HG03378 (cell line): ENCODE measurements at regions not wholly inside any gene's neighbourhood (a gene's known extent, or its start where the extent isn't known, plus 50 kb on each side); places are given as distances from the start of the nearest gene placed in this dataset.
A peak's percentile ranks its signal among the peaks of the same experiment; 100 is the strongest.
"Not testable (repeated sequence)": the region's sequence is repeated elsewhere in the genome, so short reads cannot be mapped to it uniquely, and the experiment has no call there.

Experiments
- ATAC-seq: cut with Tn5 transposase; IDR thresholded peaks from one replicate; pipeline ENCODE4 v1.9.1; 2021; ENCODE audit warnings: mild to moderate bottlenecking, moderate library complexity; ENCODE audit not compliant: unreplicated experiment

DNA sequence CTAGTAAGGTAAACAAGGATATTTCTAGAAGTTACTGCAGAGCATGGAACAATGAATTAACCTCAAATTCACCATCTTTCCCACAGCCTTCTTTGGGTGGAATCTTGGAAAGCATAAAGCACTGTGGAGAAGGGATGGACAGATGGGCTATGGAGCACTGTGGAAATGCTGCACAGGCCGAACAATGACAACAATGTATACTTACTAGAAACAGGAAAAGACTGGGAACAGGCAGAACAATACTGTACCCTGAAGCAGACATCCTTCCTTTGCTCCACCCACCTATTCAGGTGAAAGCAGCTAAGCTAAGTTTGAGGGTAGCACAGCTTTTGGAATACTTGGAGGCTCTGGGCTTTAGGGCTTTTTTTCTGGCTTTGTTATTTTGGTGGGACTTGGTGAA is 250.6 kb upstream of the KLF8 start:
- no peak for ATAC-seq

- no peak for ATAC-seq
Measured at GRCh38 chrX:55996649-55997048, 235.5 kb upstream of the KLF8 start.

DNA sequence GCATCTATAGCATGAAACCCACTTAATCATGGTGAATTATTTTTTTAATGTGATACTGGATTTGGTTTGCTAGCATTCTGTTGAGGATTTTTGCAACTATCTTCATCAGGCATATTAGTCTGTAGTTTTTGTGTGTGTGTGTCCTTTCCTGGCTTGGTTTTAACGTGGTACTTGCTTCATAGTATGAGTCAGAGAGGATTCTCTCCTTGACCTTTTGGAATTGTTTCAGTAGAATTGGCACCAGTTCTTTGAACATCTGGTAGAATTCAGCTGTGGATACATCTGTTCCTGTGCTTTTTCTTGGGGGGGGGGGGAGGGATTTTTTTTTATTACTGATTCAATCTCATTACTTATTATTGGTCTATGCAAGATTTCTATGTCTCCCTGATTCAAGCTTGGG is 232.0 kb upstream of the KLF8 start:
- ATAC-seq, result no peak

GRCh38 chrX:56000729-56001128 is 231.4 kb upstream of the KLF8 start:
- no peak for ATAC-seq

- ATAC-seq, result no peak
Measured at GRCh38 chrX:56025872-56026571, 206.1 kb upstream of the KLF8 start.

- ATAC-seq, result no peak
Measured at GRCh38 chrX:56026815-56027214, 205.3 kb upstream of the KLF8 start.

GRCh38 chrX:56029188-56029587 is 203.0 kb upstream of the KLF8 start:
- no peak for ATAC-seq

GRCh38 chrX:56029691-56030090 is 202.5 kb upstream of the KLF8 start:
- ATAC-seq, result no peak

DNA sequence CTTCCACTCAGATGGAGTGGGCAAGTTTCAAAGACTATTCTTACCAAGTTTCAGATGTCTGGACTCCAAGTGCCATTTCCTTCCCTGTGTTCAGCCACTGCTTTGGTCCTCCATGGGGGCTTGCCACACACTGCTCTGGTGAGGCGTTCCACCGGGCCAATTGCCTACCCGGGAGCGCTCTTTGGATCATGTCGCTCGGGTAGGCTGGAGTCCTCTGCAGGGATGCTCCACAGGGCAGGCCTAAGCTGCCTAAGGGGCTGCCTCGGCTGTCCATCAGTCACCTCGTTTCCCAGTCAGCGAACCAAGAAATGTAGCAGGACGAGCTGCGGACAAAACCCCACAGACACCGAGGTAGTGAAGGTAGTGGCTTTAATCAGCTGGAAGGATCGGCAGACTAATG is 200.7 kb upstream of the KLF8 start:
- no peak for ATAC-seq

- no peak for ATAC-seq
Measured at GRCh38 chrX:56033495-56034180, 198.5 kb upstream of the KLF8 start.

DNA sequence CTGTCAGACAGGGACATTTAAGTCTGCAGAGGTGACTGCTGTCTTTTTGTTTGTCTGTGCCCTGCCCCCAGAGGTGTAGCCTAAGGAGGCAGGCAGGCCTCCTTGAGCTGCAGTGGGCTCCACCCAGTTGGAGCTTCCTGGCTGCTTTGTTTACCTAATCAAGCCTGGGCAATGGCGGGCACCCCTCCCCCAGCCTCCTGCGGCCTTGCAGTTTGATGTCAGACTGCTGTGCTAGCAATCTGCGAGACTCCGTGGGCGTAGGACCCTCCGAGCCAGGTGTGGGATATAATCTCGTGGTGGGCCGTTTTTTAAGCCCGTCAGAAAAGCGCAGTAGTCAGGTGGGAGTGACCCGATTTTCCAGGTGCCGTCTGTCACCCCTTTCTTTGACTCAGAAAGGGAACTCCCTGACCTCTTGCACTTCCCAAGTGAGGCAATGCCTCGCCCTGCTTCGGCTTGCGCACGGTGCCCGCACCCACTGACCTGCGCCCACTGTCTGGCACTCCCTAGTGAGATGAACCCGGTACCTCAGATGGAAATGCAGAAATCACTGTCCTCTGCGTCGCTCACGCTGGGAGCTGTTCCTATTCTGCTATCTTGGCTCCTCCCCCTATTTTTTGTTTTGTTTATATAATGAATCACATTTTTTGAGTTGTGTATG is 179.4 kb upstream of the KLF8 start:
- ATAC-seq, result not testable (repeated sequence)

- no peak for ATAC-seq
Measured at GRCh38 chrX:56057325-56057724, 174.8 kb upstream of the KLF8 start.

DNA sequence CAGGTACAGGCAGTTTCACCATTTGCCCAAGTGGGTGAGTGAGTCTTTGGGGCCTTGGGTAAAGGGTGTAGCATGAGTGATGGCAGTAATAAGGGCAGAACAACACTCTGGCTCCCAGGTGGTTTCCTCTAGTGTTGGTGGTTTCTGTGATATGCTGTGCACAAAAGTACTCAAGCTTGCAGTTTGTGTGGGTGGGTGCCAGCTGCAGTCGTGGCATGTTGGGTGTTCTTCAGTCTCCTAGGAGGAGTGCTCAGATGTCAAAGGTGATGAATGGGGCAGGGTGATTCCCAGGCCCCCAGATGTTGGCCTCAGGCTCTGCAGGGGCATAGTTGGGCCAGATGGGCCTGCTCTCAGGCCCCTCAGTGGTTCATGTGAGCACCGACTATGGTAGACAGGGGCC is 166.1 kb upstream of the KLF8 start:
- ATAC-seq, result peak; percentile 74

- ATAC-seq, result peak; percentile 29
Measured at GRCh38 chrX:56068274-56068758, 163.8 kb upstream of the KLF8 start.

- ATAC-seq, result no peak
Measured at GRCh38 chrX:56069299-56069931, 162.7 kb upstream of the KLF8 start.

DNA sequence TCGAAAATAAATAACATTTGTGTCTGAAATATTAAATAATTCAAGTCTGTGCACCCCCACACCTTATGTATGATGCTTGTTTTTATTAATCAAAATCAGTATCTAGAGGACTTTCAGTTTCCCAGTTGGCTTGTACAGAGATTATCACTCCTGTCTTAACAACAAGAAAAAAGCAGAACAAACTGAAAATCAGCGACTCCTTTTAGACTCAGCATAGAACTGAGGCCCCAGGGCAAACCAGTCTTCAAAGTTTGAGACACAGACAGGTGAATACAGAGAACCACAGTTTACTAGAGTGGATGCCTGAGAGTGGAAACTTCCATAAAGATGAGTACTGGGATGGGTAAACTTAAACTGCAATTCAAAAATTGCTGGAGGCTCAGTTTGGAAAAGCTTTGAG is 142.8 kb upstream of the KLF8 start:
- ATAC-seq, result no peak

GRCh38 chrX:56099271-56099670 is 132.9 kb upstream of the KLF8 start:
- ATAC-seq, result no peak

DNA sequence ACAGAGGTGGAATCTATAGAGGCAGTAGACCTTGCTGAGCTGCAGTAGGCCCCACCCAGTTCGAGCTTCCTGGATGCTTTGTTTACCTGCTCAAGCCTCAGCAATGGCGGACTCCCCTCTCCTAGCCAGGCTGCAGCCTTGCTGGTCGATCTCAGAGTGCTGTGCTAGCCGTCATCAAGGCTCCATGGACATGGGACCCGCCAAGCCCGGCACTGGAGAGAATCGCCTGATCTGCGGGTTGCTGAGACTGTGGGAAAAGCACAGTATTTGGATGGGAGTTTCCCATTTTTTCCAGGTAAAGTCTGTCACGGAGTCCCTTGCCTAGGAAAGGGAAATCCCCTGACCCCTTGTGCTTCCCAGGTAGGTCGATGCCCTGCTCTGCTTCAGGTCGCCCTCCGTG is 124.8 kb upstream of the KLF8 start:
- no peak for ATAC-seq

- no peak for ATAC-seq
Measured at GRCh38 chrX:56113785-56114436, 118.2 kb upstream of the KLF8 start.

- no peak for ATAC-seq
Measured at GRCh38 chrX:56114437-56114787, 117.7 kb upstream of the KLF8 start.

DNA sequence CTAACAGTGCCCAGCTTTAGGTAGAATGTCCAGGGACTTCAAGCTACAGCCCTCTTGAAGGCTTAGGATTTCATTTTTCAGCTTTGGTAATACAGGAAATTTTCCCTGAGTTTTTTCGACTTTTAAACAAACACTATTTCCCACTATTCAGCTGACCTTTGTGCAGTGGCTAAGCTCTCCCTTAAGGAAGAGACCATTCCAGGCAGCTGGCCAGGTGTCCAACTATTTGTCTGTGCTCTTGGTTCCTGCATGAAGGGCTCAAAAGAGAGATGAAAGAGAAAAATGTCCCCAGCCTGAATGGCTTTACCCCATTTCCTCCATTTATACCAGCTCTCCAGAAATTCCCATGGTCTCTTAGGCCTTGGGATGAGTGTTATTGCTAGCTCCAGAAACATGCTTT is 111.9 kb upstream of the KLF8 start:
- no peak for ATAC-seq
